WERI-Rb-1 (cell line): ENCODE measurements at regions not wholly inside any gene's neighbourhood (a gene's known extent, or its start where the extent isn't known, plus 50 kb on each side); places are given as distances from the start of the nearest gene placed in this dataset.
"Not testable (repeated sequence)": the region's sequence is repeated elsewhere in the genome, so short reads cannot be mapped to it uniquely, and the experiment has no call there.

ENCODE experiments used
- DNase-seq: peaks from one replicate; pipeline ENCODE4 v3.0.0-alpha.2; 2020
- H3K27ac ChIP-seq: fragments of 250-450 bp; sonication (Bioruptor Pico); 2 replicates; pipeline ENCODE4 v1.5.1; 2020; ENCODE audit warnings: mild to moderate bottlenecking, moderate library complexity
- H3K27me3 ChIP-seq: fragments of 250-450 bp; sonication (Bioruptor Pico); 2 replicates; pipeline ENCODE4 v1.5.1; 2021; ENCODE audit warnings: mild to moderate bottlenecking, low read depth, moderate library complexity; ENCODE audit not compliant: insufficient read depth, severe bottlenecking
- H3K36me3 ChIP-seq: fragments of 250-450 bp; sonication (Bioruptor Pico); 2 replicates; pipeline ENCODE4 v1.5.1; 2020; ENCODE audit warnings: mild to moderate bottlenecking, moderate library complexity
- H3K4me3 ChIP-seq: 2 replicates; pipeline ENCODE4 v1.5.1; 2011; ENCODE audit warnings: low read depth, mild to moderate bottlenecking, control low read depth, low read length
- H3K9me3 ChIP-seq: fragments of 250-450 bp; sonication (Bioruptor Pico); 2 replicates; pipeline ENCODE4 v1.5.1; 2021; ENCODE audit warnings: mild to moderate bottlenecking, moderate library complexity; ENCODE audit not compliant: severe bottlenecking
- CTCF ChIP-seq: IDR thresholded peaks from 2 replicates; pipeline ENCODE4 v1.5.1; 2011; ENCODE audit warnings: low read depth, mild to moderate bottlenecking, control low read depth, inconsistent platforms, low read length

DNA sequence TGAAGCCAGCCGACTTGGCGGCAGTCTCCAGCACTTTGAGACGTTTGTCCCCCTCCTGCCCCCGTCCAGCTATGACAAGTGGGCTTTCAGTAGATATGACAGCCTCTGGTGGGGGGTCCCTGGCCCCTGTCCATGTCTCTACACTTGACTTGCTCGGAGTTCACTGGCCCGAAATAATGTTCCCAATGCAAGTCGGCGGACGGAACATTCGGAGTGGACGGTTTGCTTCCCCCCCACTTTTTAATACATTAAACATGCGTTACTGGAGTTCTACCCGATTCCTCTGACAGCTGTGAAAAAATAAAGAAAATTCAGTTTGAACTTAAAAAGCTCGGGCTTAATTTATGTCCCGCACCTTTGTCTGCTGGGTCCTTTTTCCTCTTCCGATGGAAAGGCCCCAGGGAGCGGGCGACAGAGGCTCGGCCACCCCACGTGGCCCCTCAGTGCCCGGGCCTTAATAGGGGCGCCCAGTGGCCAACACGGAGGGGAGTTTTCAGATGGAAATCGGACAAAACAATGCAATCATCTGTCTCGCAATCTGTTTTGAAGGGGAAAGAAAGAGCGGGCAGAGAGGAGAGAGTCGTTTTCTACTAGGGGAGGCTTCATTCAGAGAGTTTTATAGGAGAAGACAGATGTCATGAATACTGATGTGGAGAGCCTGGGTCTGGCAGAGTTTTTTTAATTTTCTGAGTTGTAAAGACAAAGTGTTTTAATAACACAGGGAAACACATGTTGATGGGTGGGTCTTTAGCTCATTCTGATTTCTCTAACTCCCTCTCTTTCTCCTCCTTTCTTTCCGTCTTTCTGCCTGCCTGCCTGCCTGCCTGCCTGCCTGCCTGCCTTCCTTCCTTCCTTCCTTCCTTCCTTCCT lies 50.2 kb downstream of the SMIM38 start:
- H3K27ac ChIP-seq = no peak overlapping the region
- no peaks in the 10 kb centered on the region for H3K27me3 ChIP-seq
- peaks cover 6% of the 10 kb centered on the region for H3K9me3 ChIP-seq
- no peak for DNase-seq
- no peak for TF ChIP-seq CTCF
- no peak overlapping the region for H3K4me3 ChIP-seq
- H3K36me3 ChIP-seq = no peaks in the 10 kb centered on the region

DNA sequence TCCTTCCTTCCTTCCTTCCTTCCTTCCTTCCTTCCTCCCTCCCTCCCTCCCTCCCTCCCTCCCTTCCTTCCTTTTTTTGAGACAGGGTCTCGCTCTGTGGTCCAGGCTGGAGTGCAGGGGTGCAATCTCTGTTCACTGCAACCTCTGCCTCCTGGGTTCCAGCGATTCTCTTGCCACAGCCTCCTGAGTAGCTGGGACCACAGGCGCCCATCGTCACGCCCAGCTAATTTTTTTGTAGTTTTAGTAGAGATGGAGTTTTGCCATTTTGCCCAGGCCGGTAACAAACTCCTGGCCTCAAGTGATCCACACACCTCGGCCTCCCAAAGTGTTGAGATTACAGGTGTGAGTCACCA lies 50.9 kb downstream of the SMIM38 start:
- H3K4me3 ChIP-seq, H3K36me3 ChIP-seq, DNase-seq, H3K27me3 ChIP-seq, H3K9me3 ChIP-seq, H3K27ac ChIP-seq: not testable (repeated sequence)

DNA sequence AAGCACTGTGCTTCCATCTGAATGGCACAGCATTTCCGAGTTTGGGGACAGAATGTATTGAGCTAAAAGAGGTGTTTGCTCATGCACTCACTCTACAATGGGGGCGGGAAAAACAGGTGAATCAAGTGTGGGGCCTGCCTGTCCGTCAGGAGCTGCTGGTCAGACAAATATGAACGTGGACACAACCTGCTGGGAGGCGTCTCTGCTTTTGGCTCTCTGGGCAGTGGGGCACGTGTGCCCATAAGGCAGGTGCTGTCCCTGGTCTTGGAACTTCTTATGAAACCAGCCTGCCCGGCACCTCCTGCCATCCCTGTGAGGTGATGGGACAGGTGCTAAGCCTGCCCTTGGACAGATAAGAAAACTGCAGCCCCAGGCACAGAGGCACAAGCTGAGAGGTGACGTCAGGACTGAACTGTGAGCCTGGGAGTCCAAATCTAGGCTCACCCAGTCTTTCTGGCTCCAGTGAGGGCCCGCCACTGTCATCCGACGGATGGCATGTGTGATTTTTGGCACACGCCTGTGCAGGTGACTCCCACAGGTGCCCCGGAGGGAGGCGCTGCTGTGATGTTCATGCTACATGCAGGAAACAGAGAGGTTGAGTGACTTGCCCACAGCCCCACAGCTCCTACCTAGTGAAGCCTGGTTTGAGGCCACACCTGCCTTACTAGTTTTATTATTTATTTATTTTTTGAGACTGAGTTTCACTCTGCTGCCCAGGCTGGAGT lies 51.6 kb downstream of the SMIM38 start:
- H3K9me3 ChIP-seq = peaks cover 6% of the 10 kb centered on the region
- H3K4me3 ChIP-seq = no peak overlapping the region
- DNase-seq = no peak
- no peak overlapping the region for H3K27ac ChIP-seq
- H3K36me3 ChIP-seq = no peaks in the 10 kb centered on the region
- TF ChIP-seq CTCF = no peak
- H3K27me3 ChIP-seq = no peaks in the 10 kb centered on the region

DNA sequence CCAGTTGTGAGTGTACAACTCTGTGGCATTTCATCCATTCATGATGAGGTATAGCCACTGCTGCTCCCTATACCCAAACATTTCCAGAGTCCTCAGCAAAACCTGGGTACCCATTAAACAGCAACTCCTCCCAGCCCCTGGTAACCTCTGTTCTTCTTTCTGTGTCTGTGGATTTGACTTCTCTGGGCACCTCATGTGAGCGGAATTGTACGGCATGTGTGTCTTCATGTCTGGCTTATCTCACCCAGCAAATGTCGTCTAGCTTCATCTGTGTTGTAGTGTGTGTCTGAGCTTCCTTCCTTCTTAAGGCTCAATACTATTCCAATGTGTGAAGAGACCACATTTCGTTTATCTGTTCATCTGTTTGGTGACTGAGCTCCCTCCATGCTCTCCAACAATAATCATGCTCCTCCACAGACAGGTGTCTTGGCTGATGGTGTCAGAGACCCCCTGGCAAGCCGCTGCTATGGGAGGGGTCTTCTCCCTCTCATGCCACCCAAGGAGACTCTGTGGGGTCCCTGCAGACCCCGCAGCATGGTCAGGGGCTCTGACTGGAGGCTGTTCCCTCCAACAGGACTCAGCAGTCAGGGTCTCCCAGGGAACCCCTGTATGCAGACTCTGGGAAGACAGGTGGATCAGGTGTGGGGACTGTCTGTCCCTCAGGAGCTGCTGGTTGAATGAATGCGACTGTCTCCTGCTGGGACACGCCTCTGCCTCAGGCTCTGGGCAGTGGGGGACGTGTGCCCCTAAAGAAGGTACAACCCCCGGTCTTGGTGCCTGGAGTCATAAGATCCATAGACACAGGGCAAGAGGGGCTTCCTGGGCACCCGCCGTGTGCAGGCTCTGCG lies 52.7 kb downstream of the SMIM38 start:
- Histone ChIP-seq H3K36me3 (no peaks in the 10 kb centered on the region), H3K27me3 (peaks cover 2% of the 10 kb centered on the region), H3K4me3 (no peak overlapping the region), H3K27ac (no peak overlapping the region), H3K9me3 (peaks cover 6% of the 10 kb centered on the region)
- no peak for DNase-seq
- no peak for TF ChIP-seq CTCF

DNA sequence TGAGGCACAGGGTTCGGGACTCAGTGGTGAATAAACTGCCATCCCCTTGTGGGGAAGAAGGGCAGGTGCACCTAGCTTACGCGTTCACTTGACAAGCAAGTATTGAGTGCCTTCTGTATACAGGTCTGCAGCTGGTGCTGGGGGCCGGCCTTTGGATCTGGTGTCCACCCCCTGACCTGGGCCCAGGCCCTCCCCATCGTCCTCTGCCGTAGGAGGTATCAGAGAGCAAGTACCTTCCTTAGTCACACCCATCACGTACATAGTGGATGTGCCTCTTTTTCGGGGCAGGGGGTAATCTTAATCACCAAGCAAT lies 53.3 kb downstream of the SMIM38 start:
- no peak for DNase-seq
- no peak for TF ChIP-seq CTCF
- peaks cover 2% of the 10 kb centered on the region for H3K27me3 ChIP-seq
- no peak overlapping the region for H3K4me3 ChIP-seq
- H3K27ac ChIP-seq = no peak overlapping the region
- H3K36me3 ChIP-seq = no peaks in the 10 kb centered on the region
- peaks cover 6% of the 10 kb centered on the region for H3K9me3 ChIP-seq
